Umbilical cord (tissue), 1 donor: ENCODE measurements at regions not wholly inside any gene's neighbourhood (a gene's known extent, or its start where the extent isn't known, plus 50 kb on each side); places are given as distances from the start of the nearest gene placed in this dataset.

Experiments
- DNase-seq: peaks from one replicate; pipeline ENCODE4 v3.0.0-alpha.2; 2015; ENCODE audit warnings: low spot score

GRCh38 chr12:115857923-115858322 lies 419.6 kb downstream of the MED13L start:
- no peak for DNase-seq

GRCh38 chr12:115857160-115857920 lies 420.2 kb downstream of the MED13L start:
- DNase-seq, result no peak

GRCh38 chr12:115852054-115852453 lies 425.4 kb downstream of the MED13L start:
- DNase-seq, result no peak

GRCh38 chr12:115850957-115851356 lies 426.5 kb downstream of the MED13L start:
- DNase-seq, result no peak

- no peak for DNase-seq
Observed at GRCh38 chr12:115849262-115849943, 428.1 kb downstream of the MED13L start.

- DNase-seq, result no peak
Observed at GRCh38 chr12:115847398-115847797, 430.1 kb downstream of the MED13L start.

GRCh38 chr12:115846516-115846915 lies 431.0 kb downstream of the MED13L start:
- no peak for DNase-seq

- DNase-seq, result no peak
Observed at GRCh38 chr12:115840159-115840558, 437.3 kb downstream of the MED13L start.

GRCh38 chr12:115838952-115839351 lies 438.5 kb downstream of the MED13L start:
- DNase-seq, result no peak

- DNase-seq, result no peak
Observed at GRCh38 chr12:115837220-115837619, 440.3 kb downstream of the MED13L start.

- DNase-seq, result peak; percentile 60
Observed at GRCh38 chr12:115835445-115835844, 442.0 kb downstream of the MED13L start.

GRCh38 chr12:115833704-115834103 lies 443.8 kb downstream of the MED13L start:
- no peak for DNase-seq

GRCh38 chr12:115830633-115831032 lies 446.9 kb downstream of the MED13L start:
- no peak for DNase-seq

GRCh38 chr12:115830070-115830469 lies 447.4 kb downstream of the MED13L start:
- DNase-seq, result no peak

GRCh38 chr12:115828168-115828567 lies 449.3 kb downstream of the MED13L start:
- no peak for DNase-seq

GRCh38 chr12:115824936-115825602 lies 452.4 kb downstream of the MED13L start:
- DNase-seq, result no peak

- no peak for DNase-seq
Observed at GRCh38 chr12:115823635-115824034, 453.9 kb downstream of the MED13L start.

- no peak for DNase-seq
Observed at GRCh38 chr12:115820656-115821055, 456.8 kb downstream of the MED13L start.

GRCh38 chr12:115818973-115819372 lies 458.5 kb downstream of the MED13L start:
- DNase-seq, result no peak

GRCh38 chr12:115817389-115817788 lies 460.1 kb downstream of the MED13L start:
- DNase-seq, result no peak

GRCh38 chr12:115815924-115816323 lies 461.6 kb downstream of the MED13L start:
- no peak for DNase-seq

- DNase-seq, result no peak
Observed at GRCh38 chr12:115813256-115813655, 464.2 kb downstream of the MED13L start.

- no peak for DNase-seq
Observed at GRCh38 chr12:115811929-115812328, 465.6 kb downstream of the MED13L start.
